GM12874 (cell line): ENCODE measurements at regions not wholly inside any gene's neighbourhood (a gene's known extent, or its start where the extent isn't known, plus 50 kb on each side); places are given as distances from the start of the nearest gene placed in this dataset.

Experiments
- TF ChIP-seq, protein P1 (sequence below): IDR thresholded peaks from 2 replicates; pipeline ENCODE4 v1.5.1; 2011; ENCODE audit warnings: low read depth, mild to moderate bottlenecking, control low read depth, low read length, moderate library complexity; ENCODE audit not compliant: insufficient read depth

DNA sequence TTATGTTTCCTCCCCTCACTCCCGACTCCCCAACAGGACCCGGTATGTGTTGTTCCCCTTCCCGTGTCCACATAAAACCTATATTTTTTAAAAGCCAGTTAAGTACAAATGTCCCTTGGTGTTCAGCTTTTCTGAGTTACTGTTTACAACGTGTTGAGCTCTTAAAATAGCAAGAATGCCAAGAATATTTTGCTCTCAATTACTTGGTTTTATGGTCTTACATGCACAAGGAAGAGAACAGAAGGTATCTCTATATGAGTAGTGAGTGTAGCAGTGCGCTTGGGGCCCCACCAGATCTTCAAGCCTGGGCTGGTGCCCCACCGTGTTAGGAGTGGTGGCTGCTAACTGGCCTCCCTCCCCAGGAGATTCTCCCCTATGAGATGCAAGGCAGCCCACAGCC, 75.3 kb downstream of the RIN2 start:
- TF ChIP-seq, protein P1, sequence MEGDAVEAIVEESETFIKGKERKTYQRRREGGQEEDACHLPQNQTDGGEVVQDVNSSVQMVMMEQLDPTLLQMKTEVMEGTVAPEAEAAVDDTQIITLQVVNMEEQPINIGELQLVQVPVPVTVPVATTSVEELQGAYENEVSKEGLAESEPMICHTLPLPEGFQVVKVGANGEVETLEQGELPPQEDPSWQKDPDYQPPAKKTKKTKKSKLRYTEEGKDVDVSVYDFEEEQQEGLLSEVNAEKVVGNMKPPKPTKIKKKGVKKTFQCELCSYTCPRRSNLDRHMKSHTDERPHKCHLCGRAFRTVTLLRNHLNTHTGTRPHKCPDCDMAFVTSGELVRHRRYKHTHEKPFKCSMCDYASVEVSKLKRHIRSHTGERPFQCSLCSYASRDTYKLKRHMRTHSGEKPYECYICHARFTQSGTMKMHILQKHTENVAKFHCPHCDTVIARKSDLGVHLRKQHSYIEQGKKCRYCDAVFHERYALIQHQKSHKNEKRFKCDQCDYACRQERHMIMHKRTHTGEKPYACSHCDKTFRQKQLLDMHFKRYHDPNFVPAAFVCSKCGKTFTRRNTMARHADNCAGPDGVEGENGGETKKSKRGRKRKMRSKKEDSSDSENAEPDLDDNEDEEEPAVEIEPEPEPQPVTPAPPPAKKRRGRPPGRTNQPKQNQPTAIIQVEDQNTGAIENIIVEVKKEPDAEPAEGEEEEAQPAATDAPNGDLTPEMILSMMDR: no peak

DNA sequence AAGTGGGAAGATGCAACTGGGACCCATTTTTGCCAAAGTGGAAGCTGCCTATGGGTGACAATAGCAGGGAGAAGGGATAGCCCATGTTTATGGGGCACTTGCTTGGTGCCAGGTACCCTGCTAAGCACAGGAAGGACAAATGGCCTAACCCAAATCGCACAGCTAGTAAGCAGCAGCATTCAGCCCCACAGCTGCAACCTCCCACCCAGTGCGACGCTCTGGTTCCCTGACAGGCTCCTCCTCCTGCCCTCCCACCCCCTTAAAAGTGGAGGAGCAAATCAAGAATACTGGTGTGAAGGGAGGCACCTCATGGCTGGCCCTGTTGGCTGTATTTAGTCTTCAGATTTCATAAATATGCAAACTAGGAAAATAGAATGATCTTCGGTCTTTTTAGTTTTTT, 76.2 kb downstream of the RIN2 start:
- TF ChIP-seq, protein P1: no peak

DNA sequence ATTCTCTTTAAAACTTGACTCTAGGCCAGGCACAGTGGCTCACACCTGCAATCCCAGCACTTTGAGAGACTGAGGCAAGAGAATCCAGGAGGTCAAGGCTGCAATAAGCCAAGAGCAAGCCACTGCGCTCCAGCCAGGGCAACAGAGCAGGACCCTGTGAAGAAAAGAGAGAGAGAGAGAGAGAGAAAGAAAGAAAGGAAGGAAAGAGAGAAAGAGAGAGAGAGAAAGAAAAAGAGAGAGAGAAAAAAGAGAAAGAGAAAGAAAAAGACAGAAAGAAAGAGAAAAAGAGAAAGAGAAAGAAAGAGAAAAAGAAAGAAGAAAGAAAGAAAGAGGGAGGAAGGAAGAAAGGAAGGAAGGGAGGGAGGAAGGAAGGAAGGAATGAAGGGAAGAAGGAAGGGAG, 76.7 kb downstream of the RIN2 start:
- TF ChIP-seq, protein P1: no peak

DNA sequence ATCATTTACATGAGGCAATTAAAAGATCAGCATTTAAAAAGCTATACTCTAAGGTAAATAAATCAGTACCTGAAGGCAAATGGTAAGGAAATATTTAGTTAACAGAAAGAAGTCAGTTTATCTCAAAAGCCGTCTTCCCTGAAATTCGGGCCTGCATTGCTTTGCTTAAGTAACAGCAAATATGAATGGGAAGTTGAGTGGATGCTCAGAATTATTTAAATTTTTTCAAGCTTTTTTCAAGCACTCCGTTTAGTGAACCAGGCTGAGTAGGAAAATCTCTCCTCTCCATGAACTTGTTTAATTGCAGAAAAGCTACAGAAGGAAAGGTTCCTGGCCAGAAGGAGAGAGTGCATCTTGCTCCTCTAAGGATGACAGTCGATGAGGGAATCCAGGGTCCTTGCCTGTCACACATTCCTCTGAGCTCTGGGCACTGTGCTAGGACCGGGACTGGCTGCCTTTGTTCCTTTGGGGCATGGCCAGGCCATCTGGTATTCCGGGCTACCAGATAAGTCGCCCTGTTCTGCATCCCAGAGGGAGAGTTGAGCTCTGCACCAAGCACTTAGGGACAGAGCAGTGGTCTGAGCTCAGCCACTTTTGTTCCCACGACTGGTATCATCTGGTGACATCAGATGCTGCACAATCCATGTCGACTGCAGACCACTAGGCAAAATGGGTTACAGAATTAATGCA, 77.6 kb downstream of the RIN2 start:
- TF ChIP-seq, protein P1: no peak

DNA sequence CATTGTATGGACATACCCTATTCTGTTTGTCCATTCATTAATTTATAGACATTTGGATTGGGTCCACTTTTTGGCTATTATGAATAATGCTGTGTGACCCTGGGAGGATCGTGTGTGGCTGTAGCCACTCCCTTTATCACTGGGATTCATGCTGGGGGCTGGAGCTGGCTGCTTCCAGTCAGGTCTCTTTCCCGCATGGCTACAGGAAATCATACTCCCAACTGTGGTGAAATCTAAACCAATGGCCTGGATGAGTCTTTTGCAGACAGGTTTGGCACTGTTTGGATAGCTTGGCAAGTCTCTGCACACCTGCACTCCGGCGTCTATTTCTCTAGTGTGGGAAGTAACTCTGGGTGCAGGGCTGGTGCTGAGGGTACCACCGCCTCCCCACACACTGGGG, 80.4 kb downstream of the RIN2 start:
- TF ChIP-seq, protein P1: no peak

DNA sequence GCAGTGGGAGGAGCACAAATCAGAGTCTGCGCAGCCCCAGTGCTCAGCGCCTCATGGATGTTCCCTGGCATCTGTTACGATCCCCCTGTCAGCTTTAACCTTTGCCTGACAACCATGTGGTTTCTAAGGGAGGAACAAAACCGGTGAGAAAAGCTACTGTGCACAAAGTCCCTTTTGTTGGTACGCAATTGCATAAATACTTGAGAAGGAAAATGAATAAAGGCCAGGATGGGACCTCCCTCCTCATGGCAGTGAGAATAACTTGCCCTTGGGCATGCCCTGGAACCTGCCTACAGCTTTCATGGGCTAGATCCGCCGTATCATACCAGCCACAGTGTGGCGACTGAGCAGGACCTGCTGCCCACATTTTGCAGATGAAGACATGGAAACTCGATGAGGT, 81.0 kb downstream of the RIN2 start:
- TF ChIP-seq, protein P1: no peak

DNA sequence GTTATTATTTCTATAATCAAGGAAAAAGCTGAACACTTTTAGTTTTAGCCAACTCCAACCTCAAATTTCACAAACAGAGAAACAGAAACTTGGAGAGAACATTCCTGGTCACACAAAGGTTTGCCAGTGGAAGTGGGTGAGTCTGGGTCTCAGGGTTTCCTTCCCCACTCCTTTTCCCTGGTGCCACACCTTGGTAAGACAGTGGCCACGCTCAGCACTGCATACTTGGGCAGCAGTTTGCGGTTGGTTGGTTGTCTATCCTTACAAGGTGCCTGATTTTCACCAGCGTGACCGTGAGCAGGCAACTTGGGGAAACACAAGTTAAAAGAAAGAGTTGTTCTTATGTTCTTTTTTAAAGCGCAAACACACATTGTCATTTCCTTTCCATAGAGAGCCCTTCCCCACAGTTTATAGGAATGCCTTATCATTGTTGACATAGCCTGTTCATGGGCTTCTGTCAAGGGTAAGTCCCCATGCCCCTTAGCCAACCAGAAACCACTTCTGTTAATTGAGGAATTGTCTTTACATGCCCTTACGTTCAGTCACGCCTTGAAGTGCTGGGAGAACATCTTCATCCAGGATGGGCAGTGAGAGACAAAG, 82.2 kb downstream of the RIN2 start:
- TF ChIP-seq, protein P1: no peak
